HL-60 (cell line): ENCODE measurements at regions not wholly inside any gene's neighbourhood (a gene's known extent, or its start where the extent isn't known, plus 50 kb on each side); places are given as distances from the start of the nearest gene placed in this dataset.

Experiments
- GABPA ChIP-seq: IDR thresholded peaks from 2 replicates; pipeline ENCODE4 v1.6.1; 2012; ENCODE audit warnings: low read depth
- POLR2AphosphoS5 ChIP-seq: IDR thresholded peaks from 2 replicates; pipeline ENCODE4 v1.6.1; 2012; ENCODE audit warnings: low read depth
- REST ChIP-seq: IDR thresholded peaks from 2 replicates; pipeline ENCODE4 v1.6.1; 2012; ENCODE audit warnings: low read depth; ENCODE audit not compliant: insufficient replicate concordance
- SPI1 ChIP-seq: IDR thresholded peaks from 2 replicates; pipeline ENCODE4 v1.6.1; 2012; ENCODE audit warnings: low read depth, mild to moderate bottlenecking, borderline replicate concordance
- TF ChIP-seq, protein P1 (sequence below): IDR thresholded peaks from one replicate; pipeline ENCODE4 v1.5.1; 2011; ENCODE audit warnings: low read length, control low read depth, inconsistent platforms; ENCODE audit not compliant: insufficient read depth

DNA sequence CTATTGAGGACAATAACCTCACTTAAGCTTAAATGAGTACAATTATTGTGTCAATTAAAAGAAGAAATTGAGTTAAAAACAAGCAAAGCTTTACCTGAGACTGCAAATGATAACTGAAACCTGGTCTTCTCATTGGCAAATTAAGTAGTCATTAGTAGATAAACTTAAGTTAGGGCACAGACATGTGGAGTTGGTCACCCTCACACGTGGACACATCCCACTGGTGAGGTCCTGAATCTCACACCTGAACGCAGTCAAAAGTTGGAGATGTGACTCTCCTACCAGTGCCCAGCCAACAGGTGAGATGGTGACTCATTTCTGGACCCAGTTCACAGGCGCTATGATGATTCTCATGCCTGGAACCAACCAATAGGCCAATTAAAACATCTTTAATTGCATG lies 311.6 kb downstream of the FOXL1 start:
- TF ChIP-seq, protein P1, sequence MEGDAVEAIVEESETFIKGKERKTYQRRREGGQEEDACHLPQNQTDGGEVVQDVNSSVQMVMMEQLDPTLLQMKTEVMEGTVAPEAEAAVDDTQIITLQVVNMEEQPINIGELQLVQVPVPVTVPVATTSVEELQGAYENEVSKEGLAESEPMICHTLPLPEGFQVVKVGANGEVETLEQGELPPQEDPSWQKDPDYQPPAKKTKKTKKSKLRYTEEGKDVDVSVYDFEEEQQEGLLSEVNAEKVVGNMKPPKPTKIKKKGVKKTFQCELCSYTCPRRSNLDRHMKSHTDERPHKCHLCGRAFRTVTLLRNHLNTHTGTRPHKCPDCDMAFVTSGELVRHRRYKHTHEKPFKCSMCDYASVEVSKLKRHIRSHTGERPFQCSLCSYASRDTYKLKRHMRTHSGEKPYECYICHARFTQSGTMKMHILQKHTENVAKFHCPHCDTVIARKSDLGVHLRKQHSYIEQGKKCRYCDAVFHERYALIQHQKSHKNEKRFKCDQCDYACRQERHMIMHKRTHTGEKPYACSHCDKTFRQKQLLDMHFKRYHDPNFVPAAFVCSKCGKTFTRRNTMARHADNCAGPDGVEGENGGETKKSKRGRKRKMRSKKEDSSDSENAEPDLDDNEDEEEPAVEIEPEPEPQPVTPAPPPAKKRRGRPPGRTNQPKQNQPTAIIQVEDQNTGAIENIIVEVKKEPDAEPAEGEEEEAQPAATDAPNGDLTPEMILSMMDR: no peak
- TF ChIP-seq POLR2AphosphoS5: no peak
- TF ChIP-seq REST: no peak
- no peak for TF ChIP-seq SPI1
- TF ChIP-seq GABPA: no peak
